GM19043 (cell line): ENCODE measurements at regions not wholly inside any gene's neighbourhood (a gene's known extent, or its start where the extent isn't known, plus 50 kb on each side); places are given as distances from the start of the nearest gene placed in this dataset.
"Not testable (repeated sequence)": the region's sequence is repeated elsewhere in the genome, so short reads cannot be mapped to it uniquely, and the experiment has no call there.

Experiments used
- ATAC-seq: cut with Tn5 transposase; IDR thresholded peaks from one replicate; pipeline ENCODE4 v1.9.1; 2021; ENCODE audit warnings: low read depth; ENCODE audit not compliant: unreplicated experiment

GRCh38 chr3:94398036-94398435 is 335.2 kb downstream of the NSUN3 start:
- ATAC-seq: no peak

GRCh38 chr3:94401466-94401865 is 338.6 kb downstream of the NSUN3 start:
- ATAC-seq: no peak

- ATAC-seq: no peak
These were observed 339.3 kb downstream of the NSUN3 start for GRCh38 chr3:94402126-94402525.

- ATAC-seq: no peak
These were observed 342.6 kb downstream of the NSUN3 start for GRCh38 chr3:94405258-94406035.

- no peak for ATAC-seq
These were observed 343.7 kb downstream of the NSUN3 start for GRCh38 chr3:94406595-94406994.

GRCh38 chr3:94412936-94413335 is 350.1 kb downstream of the NSUN3 start:
- not testable (repeated sequence) for ATAC-seq

GRCh38 chr3:94413336-94414108 is 350.7 kb downstream of the NSUN3 start:
- no peak for ATAC-seq

- ATAC-seq: no peak
These were observed 351.6 kb downstream of the NSUN3 start for GRCh38 chr3:94414418-94414817.

GRCh38 chr3:94416768-94417167 is 353.9 kb downstream of the NSUN3 start:
- ATAC-seq: no peak

GRCh38 chr3:94417963-94418455 is 355.1 kb downstream of the NSUN3 start:
- ATAC-seq: no peak

GRCh38 chr3:94420931-94421330 is 358.1 kb downstream of the NSUN3 start:
- ATAC-seq: no peak

GRCh38 chr3:94423578-94423977 is 360.7 kb downstream of the NSUN3 start:
- ATAC-seq: no peak

GRCh38 chr3:94429517-94429916 is 366.7 kb downstream of the NSUN3 start:
- no peak for ATAC-seq

GRCh38 chr3:94431876-94432570 is 369.2 kb downstream of the NSUN3 start:
- no peak for ATAC-seq

- ATAC-seq: no peak
These were observed 370.9 kb downstream of the NSUN3 start for GRCh38 chr3:94433811-94434210.

- no peak for ATAC-seq
These were observed 378.1 kb downstream of the NSUN3 start for GRCh38 chr3:94440767-94441493.

- ATAC-seq: no peak
These were observed 378.6 kb downstream of the NSUN3 start for GRCh38 chr3:94441494-94441847.

- no peak for ATAC-seq
These were observed 391.0 kb downstream of the NSUN3 start for GRCh38 chr3:94453864-94454263.

- ATAC-seq: no peak
These were observed 396.3 kb downstream of the NSUN3 start for GRCh38 chr3:94459167-94459566.

- ATAC-seq: no peak
These were observed 398.1 kb downstream of the NSUN3 start for GRCh38 chr3:94460931-94461330.

GRCh38 chr3:94462931-94463330 is 400.1 kb downstream of the NSUN3 start:
- no peak for ATAC-seq
